NCI-H1930 (cell line): ENCODE measurements at regions not wholly inside any gene's neighbourhood (a gene's known extent, or its start where the extent isn't known, plus 50 kb on each side); places are given as distances from the start of the nearest gene placed in this dataset.

Experiments
- DNase-seq, 2 experiments: peaks; one replicate each; lab custom pipeline; 2025; lab: John Stamatoyannopoulos, UW

GRCh38 chr20:50426866-50427718 lies 83.1 kb upstream of the PTPN1 start:
- no peak for DNase-seq

GRCh38 chr20:50427719-50428083 lies 82.5 kb upstream of the PTPN1 start:
- no peak for DNase-seq

GRCh38 chr20:50428097-50428828 lies 81.9 kb upstream of the PTPN1 start:
- DNase-seq: no peak

GRCh38 chr20:50429412-50429811 lies 80.8 kb upstream of the PTPN1 start:
- no peak for DNase-seq

- DNase-seq: no peak
Observed at GRCh38 chr20:50431066-50431450, 79.1 kb upstream of the PTPN1 start.

- DNase-seq: no peak
Observed at GRCh38 chr20:50433001-50433761, 77.0 kb upstream of the PTPN1 start.

- no peak for DNase-seq
Observed at GRCh38 chr20:50434321-50434652, 75.9 kb upstream of the PTPN1 start.

- no peak for DNase-seq
Observed at GRCh38 chr20:50434653-50435396, 75.4 kb upstream of the PTPN1 start.

GRCh38 chr20:50435397-50436051 lies 74.7 kb upstream of the PTPN1 start:
- DNase-seq: no peak

- no peak for DNase-seq
Observed at GRCh38 chr20:50436052-50436656, 74.0 kb upstream of the PTPN1 start.

- no peak for DNase-seq
Observed at GRCh38 chr20:50436696-50437095, 73.5 kb upstream of the PTPN1 start.

GRCh38 chr20:50438986-50439407 lies 71.2 kb upstream of the PTPN1 start:
- DNase-seq: no peak

GRCh38 chr20:50439539-50440453 lies 70.4 kb upstream of the PTPN1 start:
- no peak for DNase-seq

- no peak for DNase-seq
Observed at GRCh38 chr20:50442512-50442911, 67.7 kb upstream of the PTPN1 start.

- DNase-seq: no peak
Observed at GRCh38 chr20:50445354-50446151, 64.6 kb upstream of the PTPN1 start.

- no peak for DNase-seq
Observed at GRCh38 chr20:50446351-50447101, 63.7 kb upstream of the PTPN1 start.

- no peak for DNase-seq
Observed at GRCh38 chr20:50447102-50447804, 62.9 kb upstream of the PTPN1 start.

- DNase-seq: no peak
Observed at GRCh38 chr20:50447817-50448216, 62.4 kb upstream of the PTPN1 start.
